WERI-Rb-1 (cell line): ENCODE measurements at regions not wholly inside any gene's neighbourhood (a gene's known extent, or its start where the extent isn't known, plus 50 kb on each side); places are given as distances from the start of the nearest gene placed in this dataset.

Source experiments
- DNase-seq: peaks from one replicate; pipeline ENCODE4 v3.0.0-alpha.2; 2020
- H3K27ac ChIP-seq: fragments of 250-450 bp; sonication (Bioruptor Pico); 2 replicates; pipeline ENCODE4 v1.5.1; 2020; ENCODE audit warnings: mild to moderate bottlenecking, moderate library complexity
- H3K27me3 ChIP-seq: fragments of 250-450 bp; sonication (Bioruptor Pico); 2 replicates; pipeline ENCODE4 v1.5.1; 2021; ENCODE audit warnings: mild to moderate bottlenecking, low read depth, moderate library complexity; ENCODE audit not compliant: insufficient read depth, severe bottlenecking
- H3K36me3 ChIP-seq: fragments of 250-450 bp; sonication (Bioruptor Pico); 2 replicates; pipeline ENCODE4 v1.5.1; 2020; ENCODE audit warnings: mild to moderate bottlenecking, moderate library complexity
- H3K4me3 ChIP-seq: 2 replicates; pipeline ENCODE4 v1.5.1; 2011; ENCODE audit warnings: low read depth, mild to moderate bottlenecking, control low read depth, low read length
- H3K9me3 ChIP-seq: fragments of 250-450 bp; sonication (Bioruptor Pico); 2 replicates; pipeline ENCODE4 v1.5.1; 2021; ENCODE audit warnings: mild to moderate bottlenecking, moderate library complexity; ENCODE audit not compliant: severe bottlenecking
- CTCF ChIP-seq: IDR thresholded peaks from 2 replicates; pipeline ENCODE4 v1.5.1; 2011; ENCODE audit warnings: low read depth, mild to moderate bottlenecking, control low read depth, inconsistent platforms, low read length

- no peak overlapping the region for H3K4me3 ChIP-seq
- H3K36me3 ChIP-seq = no peaks in the 10 kb centered on the region
- no peaks in the 10 kb centered on the region for H3K9me3 ChIP-seq
- no peak for TF ChIP-seq CTCF
- no peak for DNase-seq
- no peaks in the 10 kb centered on the region for H3K27me3 ChIP-seq
- no peak overlapping the region for H3K27ac ChIP-seq
Measured at GRCh38 chr1:194296201-194296600, 1109.8 kb upstream of the B3GALT2 start.

GRCh38 chr1:194295685-194296084, 1109.3 kb upstream of the B3GALT2 start:
- Histone ChIP-seq H3K9me3 (no peaks in the 10 kb centered on the region), H3K36me3 (no peaks in the 10 kb centered on the region), H3K4me3 (no peak overlapping the region), H3K27ac (no peak overlapping the region), H3K27me3 (no peaks in the 10 kb centered on the region)
- peak; percentile 59 for DNase-seq
- TF ChIP-seq CTCF = peak; percentile 96

GRCh38 chr1:194293851-194294405, 1107.5 kb upstream of the B3GALT2 start:
- H3K36me3 ChIP-seq = no peaks in the 10 kb centered on the region
- no peak for TF ChIP-seq CTCF
- no peak overlapping the region for H3K4me3 ChIP-seq
- DNase-seq = no peak
- H3K27ac ChIP-seq = no peak overlapping the region
- no peaks in the 10 kb centered on the region for H3K9me3 ChIP-seq
- H3K27me3 ChIP-seq = no peaks in the 10 kb centered on the region

GRCh38 chr1:194292966-194293365, 1106.6 kb upstream of the B3GALT2 start:
- no peak overlapping the region for H3K4me3 ChIP-seq
- no peak for DNase-seq
- TF ChIP-seq CTCF = no peak
- no peaks in the 10 kb centered on the region for H3K36me3 ChIP-seq
- no peaks in the 10 kb centered on the region for H3K27me3 ChIP-seq
- no peak overlapping the region for H3K27ac ChIP-seq
- no peaks in the 10 kb centered on the region for H3K9me3 ChIP-seq

- Histone ChIP-seq H3K36me3 (no peaks in the 10 kb centered on the region), H3K27ac (no peak overlapping the region), H3K9me3 (no peaks in the 10 kb centered on the region), H3K27me3 (no peaks in the 10 kb centered on the region), H3K4me3 (no peak overlapping the region)
- TF ChIP-seq CTCF = no peak
- no peak for DNase-seq
Measured at GRCh38 chr1:194289569-194290266, 1103.3 kb upstream of the B3GALT2 start.

GRCh38 chr1:194288238-194288637, 1101.8 kb upstream of the B3GALT2 start:
- Histone ChIP-seq H3K4me3 (no peak overlapping the region), H3K27me3 (no peaks in the 10 kb centered on the region), H3K36me3 (no peaks in the 10 kb centered on the region), H3K9me3 (no peaks in the 10 kb centered on the region), H3K27ac (no peak overlapping the region)
- no peak for TF ChIP-seq CTCF
- no peak for DNase-seq
